GM19238 (cell line): ENCODE measurements at regions not wholly inside any gene's neighbourhood (a gene's known extent, or its start where the extent isn't known, plus 50 kb on each side); places are given as distances from the start of the nearest gene placed in this dataset.

Experiments
- DNase-seq: peaks from one replicate; pipeline ENCODE4 v3.0.0; 2011; ENCODE audit warnings: low spot score; ENCODE audit not compliant: insufficient read length

DNA sequence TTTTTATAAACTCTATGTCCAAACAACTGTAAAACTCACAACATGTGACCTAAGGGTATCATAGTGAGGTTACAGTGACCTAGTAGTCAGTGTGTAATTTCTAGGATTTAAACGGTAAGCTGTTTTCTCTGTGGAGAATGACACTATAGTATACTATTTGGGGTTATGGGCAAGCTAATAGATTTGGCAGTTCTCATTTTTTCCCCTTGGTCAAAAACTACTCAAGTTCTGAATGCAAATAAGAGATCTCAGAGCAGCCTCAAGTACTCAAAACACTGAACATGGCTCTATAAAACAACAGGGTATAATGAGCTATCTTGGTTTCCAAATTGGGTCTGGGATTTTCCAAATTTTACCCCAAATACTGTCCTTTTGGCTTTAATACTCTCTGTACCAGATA is 88.5 kb upstream of the HMCN1 start:
- DNase-seq: no peak

- no peak for DNase-seq
Measured at GRCh38 chr1:185645162-185645640, 89.0 kb upstream of the HMCN1 start.

DNA sequence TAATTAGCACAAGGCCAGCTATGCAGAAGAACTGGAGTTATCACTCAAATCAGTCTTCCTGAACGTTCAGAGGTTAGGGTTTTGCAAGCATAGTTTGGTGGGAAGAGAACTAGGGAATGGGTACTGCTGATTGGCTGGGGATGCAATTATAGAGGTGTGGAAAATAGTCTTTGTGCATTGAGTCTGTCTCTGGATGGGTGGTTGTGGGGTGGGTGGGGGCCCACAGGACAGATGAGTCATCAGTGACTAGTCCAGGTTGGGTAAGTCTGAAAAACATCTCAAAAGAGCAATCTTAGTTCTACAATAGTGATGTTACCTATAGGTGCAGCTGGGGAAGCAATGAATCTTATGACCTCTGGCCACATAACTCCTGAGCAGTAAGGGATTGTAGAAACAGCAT is 89.7 kb upstream of the HMCN1 start:
- no peak for DNase-seq

DNA sequence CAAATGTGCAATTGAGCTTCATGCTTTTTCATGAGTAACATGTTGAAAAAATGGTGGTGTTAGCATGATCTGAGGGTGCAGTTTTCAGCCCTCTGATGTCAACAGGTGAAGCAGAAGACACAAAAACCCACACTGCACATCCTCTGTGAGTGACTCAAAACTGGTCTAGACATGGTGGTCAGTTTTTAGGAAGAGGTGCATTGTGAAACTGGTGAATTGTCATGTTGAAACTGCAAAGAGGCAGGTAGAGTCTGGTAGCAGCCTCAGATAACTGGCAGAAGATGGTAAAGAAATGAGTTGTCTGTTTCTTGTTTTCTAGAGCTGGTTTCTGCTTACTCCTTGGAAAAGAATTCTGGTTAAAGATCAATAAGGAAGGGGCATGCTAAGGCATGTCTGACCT is 97.3 kb upstream of the HMCN1 start:
- DNase-seq: peak; percentile 32

- no peak for DNase-seq
Measured at GRCh38 chr1:185634704-185635103, 99.5 kb upstream of the HMCN1 start.

- DNase-seq: no peak
Measured at GRCh38 chr1:185632659-185633423, 101.3 kb upstream of the HMCN1 start.

- no peak for DNase-seq
Measured at GRCh38 chr1:185631843-185632242, 102.3 kb upstream of the HMCN1 start.

DNA sequence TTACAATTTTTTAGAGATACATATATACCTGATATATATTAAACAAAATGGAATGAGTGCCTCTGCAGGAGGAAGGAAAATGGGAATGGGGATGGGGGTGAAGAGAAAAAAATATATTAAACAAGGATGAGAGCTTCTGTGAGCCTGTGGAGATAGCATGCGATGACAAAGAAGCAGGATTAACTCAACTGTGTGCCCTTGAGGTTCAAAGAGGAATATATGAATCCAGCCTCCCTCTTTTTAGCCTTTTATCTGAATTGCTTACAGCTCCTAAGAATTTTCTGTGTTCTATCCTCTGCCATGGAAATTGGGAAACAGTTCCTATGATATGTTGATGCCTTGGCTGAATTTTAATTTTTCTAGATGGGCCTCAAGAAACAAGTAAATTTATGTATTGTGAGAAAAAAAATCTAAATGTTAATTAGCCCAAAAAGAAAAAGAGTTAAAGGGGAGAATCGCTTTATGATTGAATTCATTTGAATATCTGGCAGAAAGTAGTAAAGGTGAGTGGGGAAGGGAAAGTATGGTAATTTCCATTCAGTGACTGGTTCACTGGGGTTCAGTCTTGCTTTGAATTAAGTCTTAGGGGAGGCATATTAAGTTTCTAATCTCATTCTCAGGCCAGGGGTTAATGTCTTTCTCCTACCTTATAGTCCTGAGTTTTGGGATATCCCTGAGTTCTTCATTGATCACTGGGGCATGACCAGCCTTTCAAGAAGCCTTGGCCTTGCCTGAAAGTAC is 106.3 kb upstream of the HMCN1 start:
- no peak for DNase-seq

DNA sequence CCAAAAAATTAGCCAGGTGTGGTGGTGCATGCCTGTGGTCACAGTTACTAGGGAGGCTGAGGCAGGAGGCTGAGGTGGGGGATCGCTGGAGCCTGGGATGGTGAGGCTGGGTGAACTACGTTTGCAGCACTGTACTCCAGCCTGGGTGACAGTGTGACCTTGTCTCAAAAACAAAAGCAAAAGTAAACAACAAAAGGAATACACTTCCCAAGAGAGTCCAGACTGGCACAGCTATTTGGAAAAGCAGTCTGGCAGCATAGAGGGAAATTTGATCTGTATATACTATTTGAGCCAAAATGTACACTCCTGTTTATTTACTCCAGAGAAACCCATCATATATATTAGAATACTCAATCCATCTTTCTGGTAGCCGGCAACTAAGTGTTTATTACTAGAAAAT is 107.0 kb upstream of the HMCN1 start:
- no peak for DNase-seq

DNA sequence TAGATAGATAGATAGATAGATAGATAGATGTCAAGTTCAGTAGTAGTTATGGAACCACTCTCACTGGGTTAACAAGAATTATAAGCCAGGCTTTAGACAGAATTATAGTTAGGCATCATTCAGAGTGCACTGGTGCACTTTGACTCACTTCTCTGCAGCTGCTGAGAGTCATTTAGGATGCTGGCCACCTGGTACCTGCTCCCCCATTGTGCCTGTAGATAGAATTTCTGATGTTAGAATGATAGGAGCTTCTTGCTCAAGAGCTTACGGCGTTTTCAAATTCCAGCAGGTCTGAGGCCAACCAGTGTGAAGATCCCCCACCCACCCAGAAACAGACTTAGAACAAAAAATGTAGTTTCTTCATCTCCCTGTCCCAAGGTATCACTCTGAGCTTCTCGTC is 107.8 kb upstream of the HMCN1 start:
- no peak for DNase-seq

GRCh38 chr1:185610954-185611353 is 123.2 kb upstream of the HMCN1 start:
- DNase-seq: no peak

GRCh38 chr1:185608177-185608576 is 126.0 kb upstream of the HMCN1 start:
- no peak for DNase-seq

GRCh38 chr1:185603158-185603557 is 131.0 kb upstream of the HMCN1 start:
- no peak for DNase-seq

DNA sequence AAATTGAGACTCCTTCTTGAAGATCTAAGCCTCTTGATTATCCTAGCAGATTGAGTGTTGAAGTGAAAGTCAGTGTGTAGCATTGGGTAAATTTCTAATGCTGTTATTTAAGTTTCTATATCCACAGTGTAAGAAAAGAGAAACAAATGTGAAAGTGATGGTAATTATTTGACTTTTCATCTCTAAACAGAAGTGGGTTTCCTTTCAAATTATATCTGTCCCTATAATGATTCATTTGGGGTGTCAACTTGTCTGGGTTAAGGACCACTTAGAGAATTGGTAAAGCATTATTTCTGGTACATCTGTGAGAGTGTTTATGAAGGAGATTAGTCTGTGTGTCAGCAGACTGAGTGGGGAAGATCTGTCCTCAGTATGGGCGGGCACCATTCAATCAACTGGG is 133.0 kb upstream of the HMCN1 start:
- DNase-seq: no peak

DNA sequence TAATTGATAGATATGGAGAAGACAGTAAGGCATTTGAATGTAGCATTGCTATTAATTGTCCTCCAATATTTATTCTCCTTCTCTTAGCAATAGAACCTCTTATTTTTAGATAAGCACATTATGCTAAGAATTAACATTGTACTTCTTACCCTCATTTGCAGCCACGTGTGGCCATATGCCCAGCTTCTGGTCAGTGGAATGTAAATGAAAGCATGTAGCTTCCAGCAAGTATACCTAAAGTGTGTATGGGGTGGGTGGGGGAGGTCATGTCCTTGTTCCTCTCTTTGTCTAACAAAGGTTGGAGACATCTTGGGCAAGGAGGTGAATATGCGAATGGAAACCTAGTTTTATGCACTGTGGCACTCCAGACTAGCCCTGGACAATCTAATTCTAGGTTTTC is 133.6 kb upstream of the HMCN1 start:
- DNase-seq: no peak

GRCh38 chr1:185598332-185598731 is 135.9 kb upstream of the HMCN1 start:
- DNase-seq: no peak

- DNase-seq: peak; percentile 15
Measured at GRCh38 chr1:185595835-185596667, 138.1 kb upstream of the HMCN1 start.

- no peak for DNase-seq
Measured at GRCh38 chr1:185594786-185595410, 139.3 kb upstream of the HMCN1 start.

DNA sequence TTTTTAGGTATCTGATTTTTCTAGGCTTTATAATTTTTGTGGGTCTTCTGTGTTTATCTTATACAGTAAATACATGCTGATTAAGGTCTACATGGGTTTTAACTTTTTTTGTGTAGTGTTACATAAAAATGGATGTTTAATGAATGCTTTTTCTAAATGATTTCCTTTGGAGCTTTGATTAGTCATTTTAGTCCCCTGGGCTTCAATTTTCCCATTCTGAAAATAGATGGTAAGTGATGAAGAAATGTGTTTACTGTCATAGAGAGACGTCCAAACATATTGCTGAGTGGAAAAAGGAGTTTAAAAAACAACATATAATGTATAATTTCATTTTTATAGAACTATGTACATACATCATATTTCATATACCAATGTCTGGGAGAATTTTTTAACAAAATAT is 140.9 kb upstream of the HMCN1 start:
- DNase-seq: no peak

DNA sequence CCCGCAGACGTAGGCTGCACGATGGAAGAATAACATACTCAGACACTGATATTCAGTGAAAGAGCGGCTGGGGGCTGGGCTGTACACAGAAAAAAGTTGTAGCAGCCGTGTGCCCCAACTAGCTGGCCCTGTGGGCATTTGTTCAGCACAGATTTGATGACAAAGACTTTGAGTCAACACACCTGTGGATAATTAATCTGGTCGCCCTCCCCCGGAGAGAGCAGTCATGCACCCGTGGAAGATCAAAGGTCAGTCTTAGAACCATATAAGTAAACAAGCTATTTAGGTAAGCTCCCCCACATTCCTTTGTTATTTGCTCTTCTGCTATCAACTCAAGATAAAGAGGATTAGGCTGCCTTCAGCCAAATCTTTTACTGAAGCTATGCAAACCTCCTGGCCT is 148.4 kb upstream of the HMCN1 start:
- DNase-seq: no peak

DNA sequence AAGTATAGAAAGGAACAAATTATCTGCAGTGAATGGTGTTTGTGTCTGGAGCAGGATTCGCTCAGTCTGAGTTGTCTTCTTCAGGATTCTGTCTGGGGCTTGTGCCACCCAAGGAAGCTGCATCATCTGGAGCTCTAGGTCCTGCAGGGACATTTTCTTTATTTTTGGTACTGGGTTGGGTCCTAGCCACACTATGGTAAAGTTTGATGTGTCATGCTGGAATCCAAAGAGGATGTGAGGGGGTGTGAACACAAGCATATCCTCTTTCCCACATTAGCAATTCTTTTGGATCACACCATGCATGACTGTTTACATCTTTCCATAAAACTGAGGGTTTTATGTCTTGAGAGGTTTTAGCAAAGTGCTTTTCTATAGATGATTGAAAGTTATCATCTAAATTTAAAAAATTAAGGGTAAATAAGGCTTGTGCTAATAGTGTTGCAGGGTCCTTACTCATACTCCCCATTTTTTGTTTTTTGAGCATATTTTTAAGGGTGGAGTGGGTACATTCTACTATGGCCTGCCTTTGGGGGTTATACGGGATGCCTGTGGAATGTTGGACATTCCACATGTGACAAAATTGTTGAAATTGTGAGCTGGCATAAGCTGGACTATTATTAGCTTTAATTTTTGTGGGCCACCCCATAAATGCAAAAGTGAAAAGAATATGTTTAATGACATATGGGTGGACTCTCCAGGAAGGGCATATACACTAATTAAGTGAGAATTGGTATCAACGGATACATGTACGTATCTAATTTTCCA is 152.0 kb upstream of the HMCN1 start:
- DNase-seq: no peak
